SK-N-SH (cell line): ENCODE measurements at regions not wholly inside any gene's neighbourhood (a gene's known extent, or its start where the extent isn't known, plus 50 kb on each side); places are given as distances from the start of the nearest gene placed in this dataset.

Experiments
- CTCF ChIA-PET: fragments of 300-600, 350-600 bp; formaldehyde crosslinking; extraction: SDS; loops from one replicate; lab custom pipeline; 2021; lab: Yijun Ruan, JAX
- POLR2A ChIA-PET: fragments of 350-600 bp; sonication (Branson Sonifier 250); formaldehyde crosslinking; extraction: SDS; loops from one replicate; lab custom pipeline; 2020; ENCODE audit warnings: antibody characterized with exemption, inconsistent platforms; lab: Yijun Ruan, JAX
- DNase-seq: peaks from one replicate; pipeline ENCODE4 v3.0.0; 2012
- H2AFZ ChIP-seq: fragments of 200-600 bp; sonication (generic); 2 replicates; pipeline ENCODE4 v1.8.1; 2016; ENCODE audit warnings: antibody characterized with exemption, mild to moderate bottlenecking, low read depth
- H3F3A ChIP-seq: fragments of 200-600 bp; sonication (generic); replicated peaks from 2 replicates; pipeline ENCODE3; 2016; ENCODE audit warnings: antibody characterized with exemption, mild to moderate bottlenecking; ENCODE audit not compliant: insufficient read depth
- H3K27ac ChIP-seq, 2 experiments: fragments of 200-500 bp in 1 of 2; fragments of 200-600 bp in 1 of 2; sonication (Bioruptor generic) in 1 of 2; sonication (generic), shearing (Covaris generic) in 1 of 2; 2 replicates each; pipeline versions ENCODE4 v1.5.1 to v1.6.1; 2014 to 2016; ENCODE audit warnings: low read depth in 2 of 2, inconsistent platforms in 1 of 2, low read length in 1 of 2, mild to moderate bottlenecking in 1 of 2, mixed read lengths in 1 of 2
- H3K27me3 ChIP-seq: fragments of 200-600 bp; sonication (generic), shearing (Covaris generic); 2 replicates; pipeline ENCODE4 v1.6.1; 2016; ENCODE audit warnings: mixed run types; ENCODE audit not compliant: insufficient read depth
- H3K36me3 ChIP-seq, 2 experiments: fragments of 200-500 bp in 1 of 2; fragments of 200-600 bp in 1 of 2; sonication (Bioruptor generic) in 1 of 2; sonication (generic) in 1 of 2; replicated peaks in 1 of 2; 2 replicates each; pipeline versions ENCODE3 to v1.5.1; 2014 to 2016; ENCODE audit warnings: low read length in 1 of 2, mild to moderate bottlenecking in 1 of 2; ENCODE audit not compliant: insufficient read depth in 2 of 2, control insufficient read depth in 1 of 2
- H3K4me1 ChIP-seq, 2 experiments: fragments of 200-500 bp in 1 of 2; fragments of 200-600 bp in 1 of 2; sonication (Bioruptor generic) in 1 of 2; sonication (generic), shearing (Covaris generic) in 1 of 2; 2 replicates each; pipeline versions ENCODE4 v1.5.1 to v1.6.1; 2014 to 2016; ENCODE audit warnings: low read depth in 1 of 2, low read length in 1 of 2, mixed run types in 1 of 2; ENCODE audit not compliant: insufficient read depth in 2 of 2, control insufficient read depth in 1 of 2
- H3K4me2 ChIP-seq: fragments of 200-600 bp; sonication (generic), shearing (Covaris generic); 2 replicates; pipeline ENCODE4 v1.6.1; 2017; ENCODE audit warnings: mixed run types
- H3K4me3 ChIP-seq, 2 experiments: fragments of 200-500 bp in 1 of 2; fragments of 200-600 bp in 1 of 2; sonication (Bioruptor generic) in 1 of 2; sonication (generic), shearing (Covaris generic) in 1 of 2; 2 replicates each; pipeline versions ENCODE4 v1.5.1 to v1.8.1; 2014 to 2016; ENCODE audit warnings: low read depth in 2 of 2, inconsistent platforms in 1 of 2, low read length in 1 of 2, mild to moderate bottlenecking in 1 of 2, mixed read lengths in 1 of 2, moderate library complexity in 1 of 2
- H3K79me2 ChIP-seq: fragments of 200-600 bp; sonication (generic); 2 replicates; pipeline ENCODE4 v1.8.1; 2017; ENCODE audit warnings: mild to moderate bottlenecking; ENCODE audit not compliant: insufficient read depth
- H3K9ac ChIP-seq: fragments of 200-600 bp; sonication (generic); 2 replicates; pipeline ENCODE4 v1.6.1; 2017; ENCODE audit warnings: mixed run types
- H3K9me2 ChIP-seq: fragments of 200-600 bp; sonication (generic); 2 replicates; pipeline ENCODE4 v1.6.1; 2017; ENCODE audit warnings: mixed run types
- H3K9me3 ChIP-seq: fragments of 200-600 bp; sonication (generic); 2 replicates; pipeline ENCODE4 v1.6.1; 2017; ENCODE audit warnings: mixed run types, mild to moderate bottlenecking, moderate library complexity
- H4K20me1 ChIP-seq: fragments of 200-600 bp; sonication (generic); 2 replicates; pipeline ENCODE4 v1.6.1; 2017; ENCODE audit warnings: mild to moderate bottlenecking, mixed run types; ENCODE audit not compliant: insufficient read depth
- CHD2 ChIP-seq: fragments of 150-350 bp; IDR thresholded peaks from 2 replicates; pipeline ENCODE4 v1.6.1; 2018; ENCODE audit warnings: low read length; ENCODE audit not compliant: partially characterized antibody
- ELF1 ChIP-seq: IDR thresholded peaks from 2 replicates; pipeline ENCODE4 v1.4.0; 2012
- EP300 ChIP-seq, 2 experiments: IDR thresholded peaks; 2 replicates each; pipeline versions ENCODE4 v1.4.0 to v1.6.1; 2012; ENCODE audit warnings: borderline replicate concordance in 1 of 2, low read depth in 1 of 2, low read length in 1 of 2
- EZH2phosphoT487 ChIP-seq: fragments of 200-600 bp; sonication (generic); IDR thresholded peaks from 2 replicates; pipeline ENCODE4 v1.6.1; 2017; ENCODE audit warnings: low read depth, mixed run types, mild to moderate bottlenecking, antibody characterized with exemption, moderate library complexity, borderline replicate concordance
- FOSL2 ChIP-seq: IDR thresholded peaks from 2 replicates; pipeline ENCODE4 v1.4.0; 2012; ENCODE audit warnings: low read depth, mild to moderate bottlenecking, moderate library complexity, borderline replicate concordance
- FOXJ3 ChIP-seq: sonication (generic); formaldehyde crosslinking; IDR thresholded peaks from 2 replicates; pipeline ENCODE4 v1.5.1; 2020; ENCODE audit warnings: mild to moderate bottlenecking, missing genetic modification reagents
- GABPA ChIP-seq: IDR thresholded peaks from 2 replicates; pipeline ENCODE4 v1.4.0; 2012; ENCODE audit warnings: low read depth, mild to moderate bottlenecking
- GATA2 ChIP-seq: sonication (generic); formaldehyde crosslinking; IDR thresholded peaks from 2 replicates; pipeline ENCODE4 v1.5.0; 2020; ENCODE audit warnings: mild to moderate bottlenecking, missing genetic modification reagents
- IRF3 ChIP-seq: fragments of 150-350 bp; IDR thresholded peaks from 2 replicates; pipeline ENCODE4 v1.6.1; 2016; ENCODE audit warnings: mild to moderate bottlenecking, low read depth, low read length
- JUND ChIP-seq: IDR thresholded peaks from 2 replicates; pipeline ENCODE4 v1.4.0; 2012
- MXI1 ChIP-seq: IDR thresholded peaks from 2 replicates; pipeline ENCODE4 v1.6.1; 2012; ENCODE audit warnings: mild to moderate bottlenecking, low read depth, low read length, improper control_type of control experiment
- NFIC ChIP-seq: IDR thresholded peaks from 2 replicates; pipeline ENCODE4 v1.4.0; 2012; ENCODE audit warnings: borderline replicate concordance
- NRF1 ChIP-seq: IDR thresholded peaks from 2 replicates; pipeline ENCODE4 v1.6.1; 2012; ENCODE audit warnings: low read depth, mild to moderate bottlenecking, low read length
- REST ChIP-seq: IDR thresholded peaks from 2 replicates; pipeline ENCODE4 v1.6.1; 2012; ENCODE audit warnings: mild to moderate bottlenecking, low read depth, low read length, moderate library complexity
- RFX5 ChIP-seq: IDR thresholded peaks from 2 replicates; pipeline ENCODE4 v1.6.1; 2012; ENCODE audit warnings: mild to moderate bottlenecking, improper control_type of control experiment, low read length
- RXRA ChIP-seq: IDR thresholded peaks from 2 replicates; pipeline ENCODE4 v1.4.0; 2012; ENCODE audit warnings: low read depth, mild to moderate bottlenecking, borderline replicate concordance
- TAF1 ChIP-seq: IDR thresholded peaks from 2 replicates; pipeline ENCODE4 v1.6.1; 2012; ENCODE audit warnings: low read depth, mild to moderate bottlenecking, low read length, moderate library complexity, borderline replicate concordance
- TCF12 ChIP-seq: IDR thresholded peaks from 2 replicates; pipeline ENCODE4 v1.4.0; 2012
- USF1 ChIP-seq: IDR thresholded peaks from 2 replicates; pipeline ENCODE4 v1.4.0; 2012; ENCODE audit warnings: low read depth, borderline replicate concordance
- YY1 ChIP-seq: IDR thresholded peaks from 2 replicates; pipeline ENCODE4 v1.4.0; 2012; ENCODE audit warnings: low read depth, mild to moderate bottlenecking
- WGBS: methylation state at CpG from one replicate; pipeline ENCODE4 v1.1.6; 2017; ENCODE audit warnings: low lambda C conversion rate; 5-methylcytosine and 5-hydroxymethylcytosine counted together

- ChIA-PET POLR2A (no interaction called here), CTCF (no interaction called here)
- DNase-seq: no peak
- no peak overlapping the region for H3K4me3 ChIP-seq
- 0% methylated on average over 2 of the region's 2 CpGs for WGBS
- no peaks in the 10 kb centered on the region for H3K4me1 ChIP-seq
- no peaks in the 10 kb centered on the region for H3K9me3 ChIP-seq
- no peak overlapping the region for H3K9ac ChIP-seq
- H3K27ac ChIP-seq: no peak overlapping the region
- no peaks in the 10 kb centered on the region for H3F3A ChIP-seq
- no peaks in the 10 kb centered on the region for H3K36me3 ChIP-seq
- peaks cover 9% of the 10 kb centered on the region for H3K27me3 ChIP-seq
- no peaks in the 10 kb centered on the region for H4K20me1 ChIP-seq
- H3K9me2 ChIP-seq: no peaks in the 10 kb centered on the region
- no peak for TF ChIP-seq FOXJ3 (CRISPR knock-in tag)
- TF ChIP-seq RXRA: no peak
- no peak for TF ChIP-seq RFX5
- TF ChIP-seq GATA2: no peak
- TF ChIP-seq TAF1: no peak
- no peak for TF ChIP-seq EP300 (IDR thresholded peaks at IDR 0.05; ENCODE audit: borderline replicate concordance in 1 of 2, low read depth in 1 of 2, low read length in 1 of 2)
- TF ChIP-seq TCF12: no peak
- no peak for TF ChIP-seq NFIC
- no peak for TF ChIP-seq GABPA
- TF ChIP-seq CHD2: no peak
- no peak for TF ChIP-seq REST
- no peak for TF ChIP-seq ELF1
- no peak overlapping the region for H2AFZ ChIP-seq
- no peaks in the 10 kb centered on the region for H3K79me2 ChIP-seq
- H3K4me2 ChIP-seq: no peak overlapping the region
Observed at GRCh38 chr4:37101686-37102085, 142.9 kb upstream of the NWD2 start.

- no peak overlapping the region for H2AFZ ChIP-seq
- no peaks in the 10 kb centered on the region for H3K9me2 ChIP-seq
- CTCF ChIA-PET: no interaction called here
- TF ChIP-seq FOSL2: no peak
- no peak for TF ChIP-seq YY1
- TF ChIP-seq JUND: no peak
- TF ChIP-seq FOXJ3 (CRISPR knock-in tag): no peak
- no peak for TF ChIP-seq MXI1
- TF ChIP-seq TAF1: no peak
- no peak for TF ChIP-seq REST
- TF ChIP-seq USF1: no peak
- no peak for TF ChIP-seq IRF3
- TF ChIP-seq EZH2phosphoT487: no peak
- TF ChIP-seq NRF1: no peak
- no peak for TF ChIP-seq TCF12
- TF ChIP-seq, all 33 proteins: peak for 0
- H3K9ac ChIP-seq: no peak overlapping the region
- H3K4me3 ChIP-seq: no peak overlapping the region
- H3K36me3 ChIP-seq: no peaks in the 10 kb centered on the region
- POLR2A ChIA-PET: no interaction called here
- 0% methylated on average over 1 of the region's 1 CpG for WGBS
- DNase-seq: no peak
- H3K79me2 ChIP-seq: no peaks in the 10 kb centered on the region
- H3K9me3 ChIP-seq: no peaks in the 10 kb centered on the region
- no peaks in the 10 kb centered on the region for H3K27me3 ChIP-seq
- no peak overlapping the region for H3K27ac ChIP-seq
- H3F3A ChIP-seq: no peaks in the 10 kb centered on the region
- H3K4me1 ChIP-seq: no peaks in the 10 kb centered on the region
- no peak overlapping the region for H3K4me2 ChIP-seq
- no peaks in the 10 kb centered on the region for H4K20me1 ChIP-seq
Observed at GRCh38 chr4:37109756-37110155, 134.8 kb upstream of the NWD2 start.
